ENCODE measurements at regions not wholly inside any gene's neighbourhood (a gene's known extent, or its start where the extent isn't known, plus 50 kb on each side); places are given as distances from the start of the nearest gene placed in this dataset.

DNA sequence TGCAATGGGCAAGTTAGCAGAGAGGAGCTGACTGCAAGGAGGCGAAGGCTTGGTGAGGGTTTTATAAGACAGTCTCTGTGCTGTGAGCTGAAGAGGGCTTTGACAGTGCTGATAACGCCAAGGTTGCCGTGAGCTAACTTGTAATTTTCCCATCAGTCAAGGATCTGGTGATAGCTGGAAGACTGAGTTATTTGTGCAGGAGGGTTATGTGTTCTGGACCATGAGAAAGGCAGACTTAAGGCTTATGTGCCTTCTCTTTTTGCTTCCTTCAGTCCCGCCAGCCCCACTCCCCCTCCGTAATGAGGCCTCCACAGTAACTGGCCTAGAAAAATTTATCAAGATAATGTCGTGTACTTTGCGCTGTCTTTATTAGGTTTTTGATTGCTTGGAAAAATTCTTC, 94.6 kb downstream of the RTP5 start:
- TF ChIP-seq POLR2A (IDR thresholded peaks at IDR 0.05) (no peak), CTCF (IDR thresholded peaks at IDR 0.05) (no peak)

Data from lower leg skin (tissue), 3 donors.